GM19372 (cell line): ENCODE measurements at regions not wholly inside any gene's neighbourhood (a gene's known extent, or its start where the extent isn't known, plus 50 kb on each side); places are given as distances from the start of the nearest gene placed in this dataset.
"Not testable (repeated sequence)": the region's sequence is repeated elsewhere in the genome, so short reads cannot be mapped to it uniquely, and the experiment has no call there.

Experiments
- ATAC-seq: cut with Tn5 transposase; IDR thresholded peaks from one replicate; pipeline ENCODE4 v1.9.1; 2021; ENCODE audit warnings: mild to moderate bottlenecking, low read depth, moderate library complexity; ENCODE audit not compliant: unreplicated experiment

- ATAC-seq = no peak
Observed at GRCh38 chr13:88360761-88361160, 689.6 kb downstream of the SLITRK5 start.

- ATAC-seq = no peak
Observed at GRCh38 chr13:88369866-88370265, 698.7 kb downstream of the SLITRK5 start.

- no peak for ATAC-seq
Observed at GRCh38 chr13:88376760-88377388, 705.7 kb downstream of the SLITRK5 start.

GRCh38 chr13:88377852-88378251 is 706.7 kb downstream of the SLITRK5 start:
- no peak for ATAC-seq

- ATAC-seq = no peak
Observed at GRCh38 chr13:88384542-88384941, 713.4 kb downstream of the SLITRK5 start.

- no peak for ATAC-seq
Observed at GRCh38 chr13:88395804-88396203, 724.6 kb downstream of the SLITRK5 start.

- ATAC-seq = no peak
Observed at GRCh38 chr13:88411696-88412095, 740.5 kb downstream of the SLITRK5 start.

- no peak for ATAC-seq
Observed at GRCh38 chr13:88417801-88418200, 746.6 kb downstream of the SLITRK5 start.

- ATAC-seq = no peak
Observed at GRCh38 chr13:88424463-88424862, 753.3 kb downstream of the SLITRK5 start.

- ATAC-seq = no peak
Observed at GRCh38 chr13:88426661-88427060, 755.5 kb downstream of the SLITRK5 start.

GRCh38 chr13:88429862-88430261 is 758.7 kb downstream of the SLITRK5 start:
- no peak for ATAC-seq

GRCh38 chr13:88434953-88435352 is 763.8 kb downstream of the SLITRK5 start:
- ATAC-seq = no peak

GRCh38 chr13:88436974-88437373 is 765.8 kb downstream of the SLITRK5 start:
- ATAC-seq = no peak

GRCh38 chr13:88450515-88450914 is 779.3 kb downstream of the SLITRK5 start:
- ATAC-seq = no peak

- no peak for ATAC-seq
Observed at GRCh38 chr13:88456151-88456550, 785.0 kb downstream of the SLITRK5 start.

- ATAC-seq = no peak
Observed at GRCh38 chr13:88459331-88459730, 788.2 kb downstream of the SLITRK5 start.

GRCh38 chr13:88461272-88462009 is 790.3 kb downstream of the SLITRK5 start:
- no peak for ATAC-seq

GRCh38 chr13:88464851-88465250 is 793.7 kb downstream of the SLITRK5 start:
- ATAC-seq = no peak

- no peak for ATAC-seq
Observed at GRCh38 chr13:88472316-88472715, 801.1 kb downstream of the SLITRK5 start.

- ATAC-seq = no peak
Observed at GRCh38 chr13:88483202-88483601, 812.0 kb downstream of the SLITRK5 start.

GRCh38 chr13:88507909-88508308 is 836.7 kb downstream of the SLITRK5 start:
- ATAC-seq = no peak

- ATAC-seq = not testable (repeated sequence)
Observed at GRCh38 chr13:88512993-88513392, 841.8 kb downstream of the SLITRK5 start.
